RPMI8226 (cell line): ENCODE measurements at regions not wholly inside any gene's neighbourhood (a gene's known extent, or its start where the extent isn't known, plus 50 kb on each side); places are given as distances from the start of the nearest gene placed in this dataset.

ENCODE experiments used
- DNase-seq: peaks from one replicate; pipeline ENCODE4 v3.0.0-alpha.2; 2015

DNA sequence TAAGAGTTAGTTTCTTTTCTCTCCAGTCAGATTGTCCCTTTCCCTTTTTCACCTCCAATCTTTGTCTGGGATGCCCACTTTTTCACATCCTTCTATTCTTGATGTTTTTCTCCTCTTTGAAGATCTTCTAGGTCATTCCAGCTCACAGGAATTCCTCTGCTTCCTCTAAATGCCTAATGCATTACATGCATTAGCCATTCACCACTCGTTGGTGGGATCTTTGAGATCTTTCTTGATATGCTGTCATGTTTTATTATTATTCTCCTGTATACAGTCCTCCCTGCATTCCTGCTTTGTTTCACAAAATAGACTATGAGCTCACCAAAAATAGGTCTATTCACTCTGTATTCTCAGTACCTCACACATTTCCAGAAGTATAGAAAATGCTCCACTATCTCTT, 129.0 kb downstream of the LYPLAL1 start:
- no peak for DNase-seq

DNA sequence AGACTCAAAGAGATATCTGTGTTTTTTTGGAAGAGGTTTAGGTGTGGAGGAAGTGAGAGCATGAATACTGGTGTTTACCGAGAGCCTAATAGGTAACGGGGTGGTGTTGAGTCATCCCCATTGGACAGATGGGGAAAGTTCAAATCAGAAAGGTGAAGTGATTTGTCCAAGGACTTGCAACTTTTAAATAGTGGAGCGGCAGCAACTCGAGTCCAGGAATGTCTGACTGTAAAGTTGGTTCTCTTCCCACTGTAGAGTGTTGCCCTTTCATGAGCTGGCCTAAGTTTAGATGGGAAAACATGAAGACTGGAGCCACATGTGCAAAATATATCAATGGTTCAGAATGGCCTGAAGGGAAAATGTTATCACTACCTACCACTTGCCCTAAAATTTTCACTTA, 125.7 kb downstream of the LYPLAL1 start:
- no peak for DNase-seq

DNA sequence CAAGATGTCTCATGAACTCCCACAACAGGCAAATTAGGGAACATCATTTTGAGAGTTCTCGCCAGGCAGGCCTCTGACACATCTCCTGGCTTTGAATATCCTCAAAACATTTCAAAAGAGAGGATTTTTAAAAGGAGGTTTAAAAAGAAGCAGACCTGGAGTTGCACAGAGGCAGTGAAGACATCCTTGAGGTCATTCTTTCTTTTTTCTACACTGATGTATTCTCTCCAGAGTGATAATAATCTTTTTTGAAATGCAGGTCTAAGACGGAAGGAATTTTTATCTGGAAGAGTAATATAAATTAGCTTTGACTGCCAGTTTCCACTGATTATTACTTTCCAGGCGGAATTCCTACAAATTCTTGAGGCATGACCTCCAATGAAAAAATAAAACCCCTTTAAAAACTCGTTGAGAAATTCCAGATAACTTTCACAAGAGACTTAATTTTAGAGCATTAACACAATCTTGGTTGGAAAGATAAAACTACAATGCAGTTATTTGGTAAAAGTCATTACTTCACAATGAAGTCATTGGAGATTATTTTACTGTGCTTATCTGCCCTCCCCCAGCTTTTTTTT, 125.0 kb downstream of the LYPLAL1 start:
- DNase-seq = no peak

DNA sequence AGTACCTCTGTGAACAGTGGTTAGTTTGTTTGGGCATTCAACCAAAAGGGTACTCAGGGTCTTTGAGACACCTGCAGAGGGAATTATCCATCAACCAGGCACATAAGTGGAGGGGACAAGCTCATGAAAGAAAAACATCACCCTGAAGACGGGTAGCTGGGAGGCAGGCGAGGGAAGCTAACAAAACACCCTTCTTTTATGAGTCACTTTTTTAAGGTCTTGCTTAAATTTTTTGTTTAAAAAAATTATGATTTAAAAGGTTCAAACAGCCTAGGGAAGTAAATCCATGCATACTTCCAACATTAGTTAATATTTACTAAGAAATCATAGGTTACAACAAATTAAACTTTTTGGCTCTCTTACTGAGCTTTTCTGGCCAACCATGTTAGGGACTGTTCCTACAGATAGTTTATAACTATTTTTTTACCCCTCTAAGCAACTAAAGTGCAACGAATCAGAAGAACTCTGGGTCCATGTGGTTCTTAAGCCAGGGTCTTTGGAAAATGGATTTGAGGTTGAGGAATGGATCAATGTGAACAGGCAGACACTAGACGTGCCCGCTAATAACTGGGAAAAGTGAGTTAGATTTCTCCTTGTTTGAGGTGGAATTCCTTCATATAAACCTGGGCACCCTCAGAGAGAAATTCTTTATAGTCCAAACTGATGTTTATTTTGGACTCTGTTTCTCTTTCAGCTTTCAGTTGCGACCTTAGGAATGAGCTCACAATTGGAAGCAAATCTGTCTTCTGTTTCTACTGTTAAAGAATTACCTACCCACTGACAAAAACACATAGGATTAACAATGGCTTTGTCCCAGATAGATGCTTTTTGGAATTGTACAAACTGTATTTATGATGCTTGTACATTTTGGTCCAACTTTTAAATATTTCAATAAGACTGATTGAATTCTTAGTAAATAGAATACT, 123.0 kb downstream of the LYPLAL1 start:
- DNase-seq = no peak

DNA sequence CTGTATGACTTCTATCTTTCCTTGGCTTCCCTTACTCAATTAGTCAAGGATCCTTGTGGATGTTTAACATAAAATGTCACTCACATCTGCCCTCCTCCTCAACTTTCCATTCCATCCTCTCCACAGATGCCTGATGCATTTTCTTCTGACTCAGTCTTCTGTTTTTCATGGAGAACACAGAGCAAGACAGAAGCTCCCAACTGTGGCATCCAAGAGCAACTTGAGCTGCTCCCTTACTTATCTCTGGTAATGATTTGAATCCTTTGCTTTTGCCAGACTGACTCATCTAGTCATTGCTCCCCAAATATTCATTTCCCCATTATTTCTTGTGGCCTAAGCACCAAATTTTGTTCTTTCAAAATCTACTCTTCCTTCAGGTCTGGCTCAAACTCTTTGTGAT, 120.6 kb downstream of the LYPLAL1 start:
- no peak for DNase-seq

DNA sequence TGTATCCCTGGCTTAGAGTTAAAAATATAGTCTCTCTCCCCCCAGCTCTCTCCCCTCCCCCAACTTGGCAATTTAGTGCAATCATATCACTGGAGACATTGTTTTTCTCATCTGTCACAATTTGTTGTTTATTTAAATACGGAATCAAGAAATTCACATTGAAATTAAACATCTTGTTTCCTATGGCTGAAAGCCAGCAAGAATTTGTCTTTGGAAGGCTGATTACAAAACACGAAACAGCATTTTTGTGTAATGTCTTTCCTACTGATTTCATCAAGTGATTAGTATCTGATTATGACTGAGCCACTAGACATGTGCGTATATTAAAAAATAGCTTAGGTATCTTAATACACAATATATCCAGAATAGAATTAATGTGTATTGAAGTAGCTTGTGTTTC, 119.7 kb downstream of the LYPLAL1 start:
- DNase-seq = no peak

DNA sequence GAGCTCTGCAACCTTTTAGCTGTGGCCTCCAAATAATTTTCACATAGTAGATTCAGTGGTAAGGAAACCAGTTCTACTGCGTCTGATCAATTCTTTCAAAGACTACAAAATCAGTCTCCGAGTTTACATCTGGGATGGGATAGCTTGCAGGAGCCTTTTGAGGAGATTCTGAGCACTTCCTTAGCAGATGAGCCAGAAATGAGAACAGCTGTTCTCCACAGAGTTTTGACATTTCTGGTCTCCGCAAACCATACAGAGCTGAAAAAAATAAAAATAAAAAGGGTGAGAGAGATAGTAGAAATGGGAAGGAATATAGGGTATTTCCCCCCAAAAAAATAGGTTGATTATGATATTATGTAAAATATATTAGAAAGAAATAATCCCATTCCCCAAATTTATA, 119.3 kb downstream of the LYPLAL1 start:
- no peak for DNase-seq

DNA sequence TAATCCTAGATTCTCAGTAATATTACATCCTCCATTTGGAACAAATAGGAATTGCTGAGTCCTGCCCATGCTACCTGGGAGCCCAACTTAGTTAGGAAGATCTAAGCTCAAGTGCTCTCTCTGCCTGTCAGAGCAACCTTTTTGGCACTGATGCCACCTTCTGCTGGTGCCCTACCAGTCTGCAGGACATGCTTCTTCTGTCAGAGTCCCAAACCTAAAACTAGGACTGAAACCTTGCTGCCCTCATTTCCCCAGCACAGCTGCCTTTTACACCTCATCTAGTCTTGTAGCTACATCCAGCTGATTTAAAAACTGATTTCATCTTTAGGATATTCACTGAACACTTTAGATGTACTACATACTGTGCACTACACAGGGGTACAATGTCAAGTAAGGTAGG, 118.7 kb downstream of the LYPLAL1 start:
- no peak for DNase-seq

DNA sequence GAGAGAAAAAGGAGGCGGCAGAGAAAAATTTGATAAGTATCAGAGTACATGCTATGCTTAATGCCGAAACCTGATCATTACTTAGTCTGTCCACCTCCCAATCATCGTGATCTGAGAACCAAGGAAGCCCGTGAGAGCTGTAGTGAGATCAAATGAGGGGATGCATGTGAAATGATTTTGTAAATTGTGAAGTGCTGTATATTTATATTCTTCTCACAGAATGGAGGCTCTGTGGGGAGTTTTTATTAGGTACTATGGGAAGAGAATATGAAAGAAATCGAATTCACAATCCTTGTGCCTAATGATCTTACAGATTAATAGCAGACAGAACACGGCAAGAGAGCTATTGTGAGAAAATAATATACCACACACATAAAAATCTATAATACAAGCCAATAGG, 115.5 kb downstream of the LYPLAL1 start:
- DNase-seq = no peak

DNA sequence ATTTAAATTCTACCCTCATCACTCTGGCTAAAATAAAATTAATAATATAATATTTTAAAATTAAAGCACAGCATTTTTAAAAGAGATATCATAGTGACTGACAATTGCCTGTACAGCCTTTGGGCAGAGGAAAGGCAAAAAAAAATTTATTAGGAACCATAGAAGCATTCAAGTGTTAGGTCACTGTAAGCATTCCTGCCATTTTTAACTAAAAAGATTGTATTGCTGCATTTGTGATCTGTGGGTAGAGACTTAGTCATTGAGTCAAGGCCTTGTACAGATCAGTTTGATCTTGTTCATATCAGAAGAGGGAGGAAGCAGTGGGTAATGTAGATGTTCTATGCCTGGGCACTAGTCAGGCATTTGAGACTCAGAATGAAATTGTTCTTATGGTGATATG, 109.9 kb downstream of the LYPLAL1 start:
- no peak for DNase-seq

DNA sequence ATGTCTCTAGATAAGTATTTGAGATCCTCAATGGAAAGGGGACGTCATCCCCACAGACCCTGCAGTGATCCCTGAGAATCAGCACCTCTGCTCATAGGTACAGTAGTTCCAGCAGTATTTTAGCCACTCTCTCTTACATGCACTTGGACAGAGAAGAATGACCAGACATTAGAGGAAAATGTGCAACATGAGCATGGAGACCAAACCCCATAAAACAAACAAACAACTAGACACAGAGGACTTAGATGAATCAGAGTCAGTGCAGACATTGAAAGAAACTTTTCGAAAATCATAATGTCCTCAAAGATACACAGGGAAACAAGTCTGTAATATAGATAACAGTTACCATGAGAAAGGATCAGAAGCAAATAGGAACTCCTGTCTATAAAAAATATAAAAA, 108.2 kb downstream of the LYPLAL1 start:
- DNase-seq = no peak

DNA sequence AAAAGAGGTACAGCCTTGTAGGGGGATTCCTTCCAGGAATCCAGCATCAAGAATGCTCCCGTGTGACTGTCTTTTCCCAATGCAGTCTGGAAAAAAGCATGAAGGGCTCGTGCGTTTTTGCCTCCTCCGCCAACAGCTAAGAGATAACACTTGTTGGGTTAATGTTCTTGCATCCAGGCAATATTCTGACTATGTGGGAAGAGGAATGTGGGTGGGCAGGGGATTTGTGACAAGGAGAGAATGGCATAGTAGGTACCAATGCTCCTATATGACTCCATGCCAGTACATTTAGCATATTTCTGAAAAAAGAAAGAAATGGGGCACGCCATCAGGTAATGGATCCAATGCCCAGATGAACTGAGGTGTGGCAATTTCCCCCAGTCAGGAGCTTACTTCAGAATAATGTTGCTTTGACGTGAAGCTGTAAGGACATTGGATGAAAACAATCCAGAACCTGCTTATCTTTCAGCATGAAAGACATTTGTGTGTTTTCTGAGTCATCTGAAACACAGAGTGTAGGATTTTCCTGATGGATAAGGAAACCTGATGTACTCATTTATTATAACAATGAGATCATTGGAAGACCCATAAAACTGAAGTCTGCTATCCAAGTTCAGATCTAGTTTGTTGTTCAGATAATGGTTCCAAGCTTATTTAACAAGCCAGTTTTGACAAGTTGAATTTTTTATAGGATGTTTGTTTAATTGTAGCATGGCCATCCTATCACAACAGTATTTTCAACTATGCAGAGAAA, 105.5 kb downstream of the LYPLAL1 start:
- DNase-seq = no peak

DNA sequence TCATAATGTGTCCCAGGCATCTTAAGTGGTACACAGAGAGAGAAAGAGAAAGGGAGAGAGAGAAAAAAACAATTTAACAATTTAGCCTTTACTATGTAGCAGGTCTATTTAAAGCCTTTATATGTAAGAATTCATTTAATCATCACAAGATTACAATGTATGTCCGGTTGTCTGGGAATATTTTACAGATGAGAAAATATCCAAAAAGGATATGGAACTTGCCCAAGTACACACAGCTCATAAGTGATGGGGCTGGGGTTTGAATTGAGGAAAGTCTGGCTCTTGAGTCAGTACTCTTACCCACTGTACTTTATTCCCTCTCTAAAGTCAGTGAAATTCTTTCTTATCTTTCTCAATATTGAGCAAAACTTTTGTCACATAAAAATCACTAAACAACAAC, 104.6 kb downstream of the LYPLAL1 start:
- no peak for DNase-seq

DNA sequence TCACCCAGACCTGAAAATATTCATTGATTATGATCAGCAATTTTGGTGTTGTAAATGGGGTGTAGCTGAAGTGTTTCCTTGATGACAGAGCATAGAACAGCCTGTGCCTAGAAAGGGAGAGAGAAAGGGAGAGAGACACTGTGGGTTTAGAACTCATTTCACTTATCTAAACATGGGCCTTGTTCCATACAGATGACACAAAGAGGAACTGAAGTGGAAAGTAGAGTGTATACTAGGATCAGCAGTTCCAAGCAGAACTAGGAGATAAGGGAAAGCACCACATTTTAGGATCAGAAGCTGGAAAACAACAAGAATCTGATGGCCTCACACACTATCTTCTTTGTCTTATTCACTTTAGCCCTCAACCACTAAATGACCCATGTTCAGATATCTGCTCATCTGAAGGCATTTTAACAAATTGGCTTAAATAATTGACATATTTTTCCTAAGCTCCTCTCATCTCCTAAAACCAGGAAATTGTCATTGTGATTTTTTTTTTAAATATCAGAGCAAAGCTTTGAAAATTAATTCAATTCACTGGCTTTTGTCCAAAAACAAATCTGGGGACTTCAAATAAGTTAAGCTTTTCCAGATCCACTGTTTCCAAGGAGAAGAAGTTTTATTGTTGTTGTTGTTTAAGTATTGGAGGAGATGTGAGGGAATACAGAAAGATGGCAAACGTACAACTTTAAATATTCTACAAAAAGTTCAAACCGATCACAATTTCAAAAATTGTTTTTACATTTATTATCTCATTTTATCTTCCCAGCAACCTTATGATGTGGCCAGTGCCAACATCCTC, 103.8 kb downstream of the LYPLAL1 start:
- DNase-seq = no peak

DNA sequence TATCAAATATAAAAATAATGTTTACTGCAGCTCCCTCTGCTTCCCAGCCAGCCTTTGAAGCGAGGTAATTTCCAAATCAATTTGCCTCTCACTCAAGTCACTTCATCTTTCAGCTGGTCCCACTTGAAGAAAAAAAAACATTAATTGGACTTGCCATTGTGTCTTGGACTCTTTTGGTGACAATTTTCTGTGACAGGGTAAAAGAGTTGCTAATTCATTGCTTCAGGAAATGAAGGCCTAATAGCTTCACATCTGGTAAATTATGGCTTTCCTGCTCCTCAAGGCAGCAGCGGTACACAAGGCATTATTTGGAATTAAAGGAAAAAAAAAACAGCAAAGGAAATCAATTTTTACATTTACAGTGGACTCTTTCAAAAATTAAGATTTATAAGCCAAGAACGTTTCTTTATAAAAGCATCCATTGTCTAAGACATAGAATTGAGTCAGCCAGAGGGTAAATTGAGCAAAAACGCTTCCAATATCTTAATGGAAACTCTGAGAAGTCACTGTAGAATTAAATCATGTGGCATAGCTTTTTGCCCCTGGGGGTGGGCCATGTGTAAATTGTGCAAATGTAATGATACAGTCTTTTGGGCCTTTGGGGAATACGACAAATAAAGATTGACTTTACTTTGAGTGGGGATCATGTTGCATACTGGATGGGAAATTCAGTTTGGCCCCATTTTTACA, 102.5 kb downstream of the LYPLAL1 start:
- no peak for DNase-seq

DNA sequence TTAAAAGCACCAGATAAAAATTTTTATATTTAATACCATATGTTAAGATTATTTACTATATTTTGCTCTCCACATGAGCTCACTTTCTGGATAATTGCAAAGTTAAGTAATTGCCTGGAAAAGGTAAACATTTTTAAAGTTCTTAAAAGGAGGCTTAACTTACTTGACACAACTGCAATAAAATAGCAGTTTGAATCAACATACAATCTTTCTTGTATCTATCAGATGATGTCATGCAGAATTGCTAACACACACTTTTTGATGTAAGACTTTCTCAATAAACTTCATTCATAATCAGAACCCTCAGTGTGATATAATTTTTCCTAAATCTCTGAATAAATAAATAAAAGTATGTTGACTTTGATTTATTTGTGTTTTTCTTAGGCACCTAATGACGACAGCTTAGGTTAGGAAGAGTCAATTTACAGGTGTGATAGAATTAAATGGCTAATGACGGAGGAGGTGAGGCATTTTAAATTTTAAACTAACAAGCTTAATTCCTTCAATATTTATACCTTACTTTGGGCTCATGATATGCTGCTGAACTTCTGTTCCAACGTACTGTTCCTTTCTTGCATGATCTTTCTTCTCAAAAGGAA, 99.5 kb downstream of the LYPLAL1 start:
- no peak for DNase-seq

DNA sequence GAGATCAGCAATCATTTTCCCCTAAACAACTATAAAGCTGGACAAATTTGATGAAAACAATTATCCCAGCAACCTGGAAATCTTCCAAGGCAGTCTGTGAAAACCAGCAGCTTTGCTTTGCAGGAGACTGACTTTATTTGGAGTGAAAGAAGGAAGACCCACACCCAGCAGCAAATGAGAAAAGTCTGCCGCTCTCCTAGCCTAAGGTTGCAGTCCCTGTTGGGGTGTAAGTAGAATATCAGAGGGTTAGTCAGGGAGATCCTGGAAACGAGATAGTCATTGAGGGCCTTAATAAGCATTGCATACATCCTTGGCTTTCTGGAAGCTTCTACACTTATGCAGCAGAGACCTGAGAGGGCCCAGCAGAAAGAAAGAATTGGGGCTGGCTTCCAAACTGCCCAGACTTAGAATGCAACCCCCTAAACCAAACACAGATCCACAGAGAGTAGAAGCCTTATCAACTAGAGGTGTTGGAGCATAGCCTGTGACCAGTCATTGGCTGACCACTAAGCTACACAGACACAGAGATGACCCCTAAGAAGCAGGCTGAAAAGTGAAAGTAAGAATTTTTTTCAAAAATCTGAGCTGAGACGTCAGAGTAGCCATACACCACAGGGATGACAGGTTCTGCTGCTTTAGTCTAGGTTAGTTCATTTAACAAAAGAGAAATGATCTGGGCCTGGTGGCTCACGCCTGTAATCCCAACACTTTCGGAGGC, 98.3 kb downstream of the LYPLAL1 start:
- DNase-seq = no peak

DNA sequence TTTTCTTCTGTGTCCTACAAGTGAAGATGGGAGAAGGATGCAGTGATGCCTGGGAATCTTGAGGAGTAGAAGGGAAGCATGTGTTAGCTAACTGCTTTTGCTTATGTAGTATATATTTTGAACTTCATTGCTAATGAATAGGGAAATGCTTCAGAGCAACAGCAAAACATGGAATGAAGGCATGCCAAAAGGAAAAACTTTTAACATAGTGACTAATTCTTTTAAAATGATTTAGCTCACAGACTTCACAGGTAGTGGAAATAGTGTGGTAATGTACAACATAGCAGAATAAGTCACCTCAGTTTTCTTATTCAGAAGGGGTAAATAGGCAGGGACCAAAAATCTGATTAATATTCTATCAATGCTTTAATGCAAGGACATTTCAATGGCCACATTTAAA, 95.5 kb downstream of the LYPLAL1 start:
- DNase-seq = no peak

DNA sequence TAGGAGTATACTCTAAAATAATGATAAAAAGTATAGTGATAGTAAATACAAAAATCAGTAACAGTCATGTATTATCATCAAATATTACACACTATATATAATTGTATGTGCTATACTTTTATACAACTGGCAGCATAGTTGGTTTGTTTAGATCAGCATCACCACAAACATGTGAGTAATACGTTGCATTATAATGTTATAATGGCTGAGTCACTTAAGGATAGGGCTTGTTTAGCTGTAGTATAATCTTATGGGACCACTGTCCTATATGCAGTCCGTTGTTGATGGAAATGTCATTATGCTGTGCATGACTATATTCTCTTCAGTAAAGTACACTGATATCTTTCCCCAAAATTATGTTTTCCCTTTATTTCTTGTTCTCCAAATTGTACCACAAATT, 92.8 kb downstream of the LYPLAL1 start:
- no peak for DNase-seq

DNA sequence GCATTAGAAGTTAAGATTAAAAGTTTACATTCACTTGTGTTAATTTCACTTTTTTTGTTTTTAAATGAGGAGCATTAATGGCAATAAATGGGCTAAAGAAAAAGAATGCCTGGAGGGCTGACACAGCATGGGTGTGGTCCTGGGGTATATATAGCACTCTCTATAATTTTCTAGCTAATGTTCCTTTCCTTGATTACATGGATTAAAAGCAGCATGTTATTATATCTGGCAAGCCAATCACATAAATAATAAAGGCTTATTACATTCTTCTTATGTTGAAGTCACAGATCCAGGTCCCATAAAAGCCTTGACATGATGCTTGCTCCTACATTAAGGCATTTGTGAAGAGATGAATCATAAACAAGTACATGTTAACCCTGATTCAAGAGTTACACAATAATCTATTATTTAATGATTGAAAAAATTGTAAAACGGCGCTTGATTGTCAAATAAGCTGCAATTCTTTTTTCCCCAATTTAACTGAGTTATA, 91.4 kb downstream of the LYPLAL1 start:
- DNase-seq = no peak

DNA sequence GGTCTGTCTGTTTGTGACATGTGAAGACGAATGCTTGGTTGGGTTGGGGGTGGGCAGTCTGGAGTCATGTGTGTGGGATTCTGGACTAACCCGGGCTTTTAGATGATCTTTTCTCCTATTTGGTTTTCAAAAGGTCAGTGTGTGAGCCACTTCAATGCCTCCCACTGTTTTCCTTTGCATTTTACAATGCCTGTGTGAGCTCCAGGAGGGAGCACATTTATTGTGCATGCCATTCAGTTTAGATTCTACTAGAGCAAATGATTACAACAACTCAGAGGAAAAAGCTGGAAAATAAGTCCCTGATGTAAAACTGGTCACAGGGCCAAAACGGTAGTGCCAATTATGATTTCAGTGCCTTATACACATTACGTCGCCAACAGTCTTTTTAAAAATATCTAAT, 90.9 kb downstream of the LYPLAL1 start:
- DNase-seq = no peak
